Pulmonary artery endothelial cell (primary cell): ENCODE measurements at regions not wholly inside any gene's neighbourhood (a gene's known extent, or its start where the extent isn't known, plus 50 kb on each side); places are given as distances from the start of the nearest gene placed in this dataset.
"Not testable (repeated sequence)": the region's sequence is repeated elsewhere in the genome, so short reads cannot be mapped to it uniquely, and the experiment has no call there.

ENCODE experiments used
- DNase-seq: peaks from one replicate; pipeline ENCODE4 v3.0.0-alpha.2; 2011; ENCODE audit warnings: low read depth, low spot score

- no peak for DNase-seq
Observed at GRCh38 chr1:190832511-190832910, 354.8 kb upstream of the BRINP3 start.

- DNase-seq, result no peak
Observed at GRCh38 chr1:190835658-190836057, 358.0 kb upstream of the BRINP3 start.

DNA sequence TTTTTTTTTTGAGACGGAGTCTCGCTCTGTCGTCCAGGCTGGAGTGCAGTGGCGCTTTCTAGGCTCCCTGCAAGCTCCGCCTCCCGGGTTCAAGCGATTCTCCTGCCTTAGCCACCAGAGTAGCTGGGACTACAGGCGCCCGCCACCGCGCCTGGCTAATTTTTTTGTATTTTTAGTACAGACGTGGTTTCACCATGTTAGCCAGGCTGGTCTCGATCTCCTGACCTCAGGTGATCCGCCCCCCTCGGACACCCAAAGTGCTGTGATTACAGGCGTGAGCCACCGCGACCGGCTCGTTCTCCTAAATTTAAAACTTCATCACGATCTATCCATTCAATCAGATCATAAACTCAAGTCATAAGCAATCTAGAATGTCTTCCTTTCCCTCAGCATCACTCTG is 359.5 kb upstream of the BRINP3 start:
- DNase-seq, result not testable (repeated sequence)

- DNase-seq, result no peak
Observed at GRCh38 chr1:190837888-190838287, 360.2 kb upstream of the BRINP3 start.

GRCh38 chr1:190847166-190847565 is 369.5 kb upstream of the BRINP3 start:
- DNase-seq, result no peak

DNA sequence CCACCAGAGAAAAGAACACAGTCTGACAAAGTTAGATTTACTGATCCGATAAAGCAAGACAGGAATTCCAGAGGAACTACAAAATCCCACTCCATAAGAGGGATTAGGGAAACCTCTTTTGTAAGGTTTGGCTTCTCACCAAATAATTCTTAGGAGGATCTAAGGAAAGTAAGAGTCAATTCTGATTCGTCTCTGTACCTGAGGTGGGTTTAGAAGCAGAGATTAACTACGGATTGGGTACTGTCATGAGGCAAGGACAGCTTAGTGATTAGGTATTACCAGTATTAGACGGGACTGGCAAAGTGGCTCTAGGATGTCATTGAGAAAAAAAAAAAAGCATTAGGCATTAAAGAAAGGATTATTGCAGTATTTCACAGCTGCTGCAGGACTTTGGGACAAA is 371.7 kb upstream of the BRINP3 start:
- DNase-seq, result no peak

- no peak for DNase-seq
Observed at GRCh38 chr1:190852611-190853010, 374.9 kb upstream of the BRINP3 start.

- no peak for DNase-seq
Observed at GRCh38 chr1:190858140-190858539, 380.5 kb upstream of the BRINP3 start.

GRCh38 chr1:190864013-190864641 is 386.5 kb upstream of the BRINP3 start:
- no peak for DNase-seq

GRCh38 chr1:190880352-190880751 is 402.7 kb upstream of the BRINP3 start:
- no peak for DNase-seq

- DNase-seq, result no peak
Observed at GRCh38 chr1:190881064-190881463, 403.4 kb upstream of the BRINP3 start.

- no peak for DNase-seq
Observed at GRCh38 chr1:190897233-190897632, 419.6 kb upstream of the BRINP3 start.

DNA sequence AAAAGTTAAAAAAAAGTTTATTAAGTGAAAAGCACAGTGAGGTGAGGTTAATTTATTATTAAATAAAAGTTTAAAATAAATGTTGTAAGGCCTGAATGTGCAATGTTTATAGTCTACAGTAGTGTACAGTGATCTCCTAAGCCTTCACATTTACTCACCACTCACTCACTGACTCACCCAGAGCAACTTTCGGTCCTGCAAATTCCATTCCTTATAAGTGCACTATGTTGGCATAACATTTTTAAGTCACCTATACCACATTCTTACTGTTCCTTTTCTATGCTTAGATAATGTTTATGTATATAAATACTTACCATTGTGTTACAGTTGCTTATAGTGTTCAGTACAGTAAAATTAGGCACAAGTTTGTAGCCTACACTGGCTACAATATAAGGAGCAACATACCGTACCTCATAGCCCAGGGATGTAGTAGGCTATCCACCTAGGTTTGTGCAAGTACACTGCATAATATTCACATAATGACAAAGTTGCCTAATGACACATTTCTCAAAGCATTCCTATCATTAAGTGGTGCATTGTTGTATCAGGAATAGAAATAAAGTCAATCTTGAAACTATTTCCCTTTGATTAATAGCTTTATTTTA is 426.5 kb upstream of the BRINP3 start:
- DNase-seq, result no peak

- no peak for DNase-seq
Observed at GRCh38 chr1:190906206-190906725, 428.6 kb upstream of the BRINP3 start.

- DNase-seq, result no peak
Observed at GRCh38 chr1:190908246-190908645, 430.6 kb upstream of the BRINP3 start.

- no peak for DNase-seq
Observed at GRCh38 chr1:190908691-190909090, 431.0 kb upstream of the BRINP3 start.

DNA sequence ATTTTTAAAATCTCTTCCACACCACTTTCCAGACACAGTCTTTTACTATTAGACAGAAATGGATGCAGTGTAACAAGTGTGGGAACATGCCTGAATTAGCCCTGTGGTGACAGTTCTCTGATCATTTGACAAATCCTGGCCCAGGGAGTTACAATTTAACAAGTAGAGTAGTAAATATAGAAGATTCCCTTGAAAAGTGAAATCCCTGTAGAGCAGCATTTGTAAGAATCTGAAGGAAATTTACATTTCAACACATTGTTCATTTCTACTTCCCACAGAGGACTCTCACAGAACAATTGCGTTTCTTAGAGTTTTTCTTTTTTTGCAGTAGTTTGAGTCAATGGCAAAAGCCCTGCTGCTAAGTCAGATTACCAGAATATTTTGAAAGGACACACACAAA is 458.3 kb upstream of the BRINP3 start:
- DNase-seq, result no peak

- no peak for DNase-seq
Observed at GRCh38 chr1:190936337-190936736, 458.7 kb upstream of the BRINP3 start.

- DNase-seq, result no peak
Observed at GRCh38 chr1:190940951-190941350, 463.3 kb upstream of the BRINP3 start.

DNA sequence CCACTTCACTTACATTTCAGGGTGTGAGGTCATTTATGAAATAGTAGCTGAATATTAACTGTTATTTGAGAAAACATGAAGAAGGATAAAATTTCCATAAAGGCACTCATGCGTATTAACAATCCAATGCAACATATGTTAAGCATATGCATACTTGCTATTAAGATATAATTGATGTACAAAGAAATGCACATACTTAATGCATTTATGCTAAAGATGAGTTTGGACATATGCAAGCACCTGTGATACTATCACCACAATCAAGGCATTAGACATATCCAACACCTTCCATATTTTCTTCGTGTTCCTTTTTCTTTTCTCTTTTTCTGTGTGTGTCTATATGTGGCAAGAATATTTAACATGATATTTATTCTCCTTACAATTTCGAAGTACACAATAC is 464.8 kb upstream of the BRINP3 start:
- no peak for DNase-seq

DNA sequence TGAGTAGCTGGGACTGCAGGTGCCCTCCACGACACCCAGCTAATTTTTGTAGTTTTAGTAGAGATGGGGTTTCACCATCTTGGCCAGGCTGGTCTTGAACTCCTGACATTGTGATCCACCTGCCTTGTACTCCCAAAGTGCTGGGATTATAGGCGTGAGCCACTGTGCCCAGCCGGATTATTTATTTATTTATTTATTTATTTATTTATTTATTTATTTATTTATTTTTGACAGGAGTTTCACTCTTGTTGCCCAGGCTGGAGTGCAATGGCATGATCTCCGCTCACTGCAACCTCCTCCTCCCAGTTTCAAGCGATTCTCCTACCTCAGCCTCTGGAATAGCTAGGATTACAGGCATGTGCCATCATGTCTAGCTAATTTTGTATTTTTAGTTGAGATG is 466.1 kb upstream of the BRINP3 start:
- DNase-seq, result not testable (repeated sequence)

DNA sequence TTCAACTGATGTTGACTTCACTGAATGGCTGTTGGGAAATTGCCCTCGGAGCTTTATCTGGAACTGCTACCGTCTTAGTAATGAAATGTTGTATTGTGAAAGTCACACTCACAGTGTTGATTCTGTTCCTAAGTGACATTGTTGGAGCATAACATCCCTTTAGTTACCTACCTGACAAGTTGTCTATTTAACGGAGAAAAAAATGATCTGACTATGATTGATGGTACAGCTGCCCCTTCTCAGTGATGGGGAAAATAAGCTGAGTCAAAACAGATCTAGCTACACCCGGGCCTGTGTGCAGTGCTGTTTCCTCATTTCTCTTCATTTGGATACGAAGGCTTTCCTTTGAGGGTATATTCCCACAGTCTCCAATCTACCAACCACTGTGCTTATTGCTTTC is 472.3 kb upstream of the BRINP3 start:
- DNase-seq, result no peak

GRCh38 chr1:190957565-190957964 is 479.9 kb upstream of the BRINP3 start:
- DNase-seq, result no peak
